SU-DHL-6 (cell line): ENCODE measurements at regions not wholly inside any gene's neighbourhood (a gene's known extent, or its start where the extent isn't known, plus 50 kb on each side); places are given as distances from the start of the nearest gene placed in this dataset.

Experiments used
- CTCF ChIP-seq: fragments of 200-600 bp; sonication (generic); IDR thresholded peaks from one replicate; pipeline ENCODE4 v1.5.1; 2017; ENCODE audit warnings: antibody characterized with exemption, mild to moderate bottlenecking, low read length, moderate library complexity; ENCODE audit not compliant: insufficient read depth, poor library complexity, severe bottlenecking
- EZH2phosphoT487 ChIP-seq: fragments of 200-600 bp; sonication (generic), shearing (Covaris generic); conservative IDR thresholded peaks from 2 replicates; pipeline ENCODE4 v1.6.1; 2018; ENCODE audit warnings: mild to moderate bottlenecking, antibody characterized with exemption, low read length, moderate library complexity, mixed read lengths

GRCh38 chr6:133159255-133159795 lies 81.8 kb upstream of the EYA4 start:
- TF ChIP-seq CTCF (no peak), EZH2phosphoT487 (no peak)
